PC-9 (cell line): ENCODE measurements at regions not wholly inside any gene's neighbourhood (a gene's known extent, or its start where the extent isn't known, plus 50 kb on each side); places are given as distances from the start of the nearest gene placed in this dataset.

Source experiments
- EZH2 ChIP-seq: fragments of 200-600 bp; sonication (generic); IDR thresholded peaks from 2 replicates; pipeline ENCODE4 v1.8.0; 2017; ENCODE audit warnings: antibody characterized with exemption, low read depth
- TF ChIP-seq, protein P1 (sequence below): fragments of 200-600 bp; sonication (generic); conservative IDR thresholded peaks from 2 replicates; pipeline ENCODE4 v1.6.1; 2017; ENCODE audit warnings: mixed run types, antibody characterized with exemption, mild to moderate bottlenecking, moderate library complexity

DNA sequence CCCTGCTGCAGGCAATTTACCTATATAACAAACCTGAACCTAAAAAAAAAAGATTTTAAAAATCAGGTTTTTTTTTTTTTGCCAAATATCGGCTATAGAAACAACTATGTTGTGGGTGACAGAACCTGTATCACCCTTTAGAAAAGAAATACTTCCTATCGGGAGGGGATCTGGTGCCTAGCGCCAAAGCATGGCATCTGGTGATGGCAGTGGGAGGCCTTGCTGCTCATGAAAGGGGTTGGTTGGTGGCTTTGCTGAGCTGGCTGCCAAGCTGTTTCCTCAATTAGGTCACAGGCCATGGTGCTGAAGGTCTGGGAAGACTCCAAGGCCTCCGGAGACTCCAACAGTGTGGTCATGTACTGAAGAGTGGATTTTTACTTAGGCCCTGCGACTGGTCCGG lies 328.5 kb downstream of the KLF5 start:
- TF ChIP-seq, protein P1, sequence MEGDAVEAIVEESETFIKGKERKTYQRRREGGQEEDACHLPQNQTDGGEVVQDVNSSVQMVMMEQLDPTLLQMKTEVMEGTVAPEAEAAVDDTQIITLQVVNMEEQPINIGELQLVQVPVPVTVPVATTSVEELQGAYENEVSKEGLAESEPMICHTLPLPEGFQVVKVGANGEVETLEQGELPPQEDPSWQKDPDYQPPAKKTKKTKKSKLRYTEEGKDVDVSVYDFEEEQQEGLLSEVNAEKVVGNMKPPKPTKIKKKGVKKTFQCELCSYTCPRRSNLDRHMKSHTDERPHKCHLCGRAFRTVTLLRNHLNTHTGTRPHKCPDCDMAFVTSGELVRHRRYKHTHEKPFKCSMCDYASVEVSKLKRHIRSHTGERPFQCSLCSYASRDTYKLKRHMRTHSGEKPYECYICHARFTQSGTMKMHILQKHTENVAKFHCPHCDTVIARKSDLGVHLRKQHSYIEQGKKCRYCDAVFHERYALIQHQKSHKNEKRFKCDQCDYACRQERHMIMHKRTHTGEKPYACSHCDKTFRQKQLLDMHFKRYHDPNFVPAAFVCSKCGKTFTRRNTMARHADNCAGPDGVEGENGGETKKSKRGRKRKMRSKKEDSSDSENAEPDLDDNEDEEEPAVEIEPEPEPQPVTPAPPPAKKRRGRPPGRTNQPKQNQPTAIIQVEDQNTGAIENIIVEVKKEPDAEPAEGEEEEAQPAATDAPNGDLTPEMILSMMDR: no peak
- TF ChIP-seq EZH2: no peak
